ENCODE measurements at regions not wholly inside any gene's neighbourhood (a gene's known extent, or its start where the extent isn't known, plus 50 kb on each side); places are given as distances from the start of the nearest gene placed in this dataset.
"Not testable (repeated sequence)": the region's sequence is repeated elsewhere in the genome, so short reads cannot be mapped to it uniquely, and the experiment has no call there.

DNA sequence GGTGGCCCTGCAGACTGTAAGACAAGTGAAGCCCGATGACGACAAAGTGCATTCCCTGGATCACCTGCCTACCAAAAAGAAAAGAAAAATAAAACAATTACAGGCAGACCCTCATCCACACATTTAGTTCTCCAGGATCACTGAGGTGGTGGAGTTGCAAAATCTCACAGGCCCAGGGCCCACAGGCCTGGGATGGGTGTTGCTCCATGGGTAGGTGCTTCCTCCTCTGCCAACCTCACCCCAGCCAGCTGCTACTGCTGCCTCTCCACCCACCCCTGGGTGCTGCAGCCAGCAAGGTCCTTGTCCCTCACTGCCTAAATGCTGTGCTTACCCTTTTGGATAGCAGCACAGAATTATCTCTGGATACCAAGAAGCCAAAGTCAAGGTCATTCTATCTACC, 146.4 kb upstream of the GALNT2 start:
- TF ChIP-seq, protein P1, sequence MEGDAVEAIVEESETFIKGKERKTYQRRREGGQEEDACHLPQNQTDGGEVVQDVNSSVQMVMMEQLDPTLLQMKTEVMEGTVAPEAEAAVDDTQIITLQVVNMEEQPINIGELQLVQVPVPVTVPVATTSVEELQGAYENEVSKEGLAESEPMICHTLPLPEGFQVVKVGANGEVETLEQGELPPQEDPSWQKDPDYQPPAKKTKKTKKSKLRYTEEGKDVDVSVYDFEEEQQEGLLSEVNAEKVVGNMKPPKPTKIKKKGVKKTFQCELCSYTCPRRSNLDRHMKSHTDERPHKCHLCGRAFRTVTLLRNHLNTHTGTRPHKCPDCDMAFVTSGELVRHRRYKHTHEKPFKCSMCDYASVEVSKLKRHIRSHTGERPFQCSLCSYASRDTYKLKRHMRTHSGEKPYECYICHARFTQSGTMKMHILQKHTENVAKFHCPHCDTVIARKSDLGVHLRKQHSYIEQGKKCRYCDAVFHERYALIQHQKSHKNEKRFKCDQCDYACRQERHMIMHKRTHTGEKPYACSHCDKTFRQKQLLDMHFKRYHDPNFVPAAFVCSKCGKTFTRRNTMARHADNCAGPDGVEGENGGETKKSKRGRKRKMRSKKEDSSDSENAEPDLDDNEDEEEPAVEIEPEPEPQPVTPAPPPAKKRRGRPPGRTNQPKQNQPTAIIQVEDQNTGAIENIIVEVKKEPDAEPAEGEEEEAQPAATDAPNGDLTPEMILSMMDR (IDR thresholded peaks at IDR 0.05; ENCODE audit: control extremely low read depth, extremely low read depth, low read depth, missing control alignments) = no peak
- CTCF ChIA-PET = no interaction called here
- POLR2A ChIA-PET = no interaction called here
- DNase-seq (ENCODE audit: extremely low spot score) = no peak

DNA sequence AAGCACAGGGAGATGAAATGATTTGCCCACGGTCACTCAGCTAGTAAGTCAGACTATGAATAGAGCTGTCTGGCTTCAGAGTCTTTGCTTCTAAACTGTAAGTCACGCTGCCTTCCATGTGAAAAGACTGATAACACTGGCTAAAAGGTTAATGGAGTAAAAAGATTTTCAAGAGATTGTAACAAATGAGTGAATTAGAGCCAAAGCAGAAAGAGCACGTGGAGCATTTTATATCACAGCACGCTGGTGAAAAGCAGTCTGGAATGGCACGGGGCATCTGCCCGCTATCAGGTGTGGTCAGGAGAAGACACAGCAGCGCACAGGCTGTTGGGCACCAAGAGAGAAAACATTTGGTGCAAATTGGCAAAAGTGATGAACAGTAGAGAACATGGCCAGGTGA, 144.8 kb upstream of the GALNT2 start:
- TF ChIP-seq, protein P1 (IDR thresholded peaks at IDR 0.05; ENCODE audit: control extremely low read depth, extremely low read depth, low read depth, missing control alignments) = no peak
- DNase-seq (ENCODE audit: extremely low spot score) = no peak
- ChIA-PET CTCF (no interaction called here), POLR2A (no interaction called here)

DNA sequence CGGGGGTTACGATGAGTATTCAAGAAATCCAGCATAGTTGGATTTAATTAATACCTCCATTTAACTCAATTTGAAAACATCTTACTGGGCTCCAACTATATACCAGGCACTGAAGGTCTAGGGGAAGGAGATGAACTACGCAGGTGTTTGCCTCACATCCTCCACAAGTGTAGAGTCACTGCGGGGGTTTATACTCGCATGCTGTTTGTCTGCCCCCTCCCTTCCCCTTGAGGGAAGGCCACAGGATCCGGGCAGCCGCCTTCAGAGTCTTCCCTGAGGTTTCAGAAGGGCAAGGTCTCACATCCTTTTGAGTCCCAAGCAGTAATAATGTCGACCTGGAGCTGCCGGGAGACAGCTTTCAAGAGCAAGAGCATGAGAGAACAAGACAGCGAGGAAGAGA, 142.4 kb upstream of the GALNT2 start:
- ChIA-PET POLR2A (no interaction called here), CTCF (interaction anchor here (1.0 kb wide), 1 partner anchor 12 kb away, joined by 4 read pairs; no protein-coding TSS in a partner anchor)
- no peak for DNase-seq (ENCODE audit: extremely low spot score)
- TF ChIP-seq, protein P1 (IDR thresholded peaks at IDR 0.05; ENCODE audit: control extremely low read depth, extremely low read depth, low read depth, missing control alignments) = no peak

DNA sequence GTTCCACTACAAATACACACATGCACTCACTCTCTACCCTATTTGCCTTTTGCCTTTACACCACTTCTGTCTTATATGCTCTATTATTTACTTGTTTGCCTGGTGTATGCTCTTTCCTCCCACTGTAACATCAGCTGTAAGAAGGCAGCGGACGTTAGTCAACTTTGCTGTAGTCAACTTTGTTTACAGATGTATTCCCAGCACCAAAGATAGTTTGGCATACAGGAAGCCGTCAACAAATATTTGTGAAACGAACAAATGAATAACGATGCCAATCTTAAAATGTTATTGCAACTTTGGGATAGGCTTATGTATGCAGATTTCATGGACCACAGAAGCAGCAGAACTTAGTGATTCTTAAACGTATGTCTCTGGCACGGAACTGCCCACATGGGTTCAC, 138.3 kb upstream of the GALNT2 start:
- TF ChIP-seq, protein P1 (IDR thresholded peaks at IDR 0.05; ENCODE audit: control extremely low read depth, extremely low read depth, low read depth, missing control alignments) = no peak
- DNase-seq (ENCODE audit: extremely low spot score) = no peak
- CTCF ChIA-PET = no interaction called here
- POLR2A ChIA-PET = no interaction called here

DNA sequence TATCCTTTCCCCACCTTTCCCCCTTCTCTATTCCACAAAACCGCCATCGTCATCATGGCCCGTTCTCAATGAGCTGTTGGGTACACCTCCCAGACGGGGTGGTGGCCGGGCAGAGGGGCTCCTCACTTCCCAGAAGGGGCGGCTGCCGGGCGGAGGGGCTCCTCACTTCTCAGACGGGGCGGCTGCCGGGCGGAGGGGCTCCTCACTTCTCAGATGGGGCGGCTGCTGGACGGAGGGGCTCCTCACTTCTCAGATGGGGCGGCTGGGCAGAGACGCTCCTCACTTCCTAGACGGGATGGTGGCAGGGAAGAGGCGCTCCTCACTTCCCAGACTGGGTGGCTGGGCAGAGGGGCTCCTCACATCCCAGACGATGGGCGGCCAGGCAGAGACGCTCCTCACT, 135.3 kb upstream of the GALNT2 start:
- CTCF ChIA-PET; POLR2A ChIA-PET; DNase-seq (ENCODE audit: extremely low spot score): not testable (repeated sequence)

DNA sequence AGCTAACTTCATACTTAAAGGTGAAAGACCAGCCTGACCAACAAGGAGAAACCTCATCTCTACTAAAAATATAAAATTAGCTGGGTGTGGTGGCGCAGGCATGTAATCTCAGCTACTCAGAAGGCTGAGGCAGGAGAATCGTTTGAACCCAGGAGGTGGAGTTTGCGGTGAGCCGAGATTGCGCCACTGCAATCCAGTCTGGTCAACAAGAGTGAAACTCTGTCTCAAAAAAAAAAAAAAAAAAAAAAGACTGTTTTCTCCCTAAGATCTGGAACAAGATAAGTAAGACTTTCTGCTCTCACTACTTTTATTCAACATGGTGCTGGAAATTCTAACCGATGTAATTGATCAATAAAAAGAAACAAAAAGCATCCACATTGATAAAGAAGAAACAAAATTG, 131.9 kb upstream of the GALNT2 start:
- CTCF ChIA-PET = interaction anchor here (1.1 kb wide), 1 partner anchor 26 kb away, joined by 3 read pairs; no protein-coding TSS in a partner anchor
- DNase-seq (ENCODE audit: extremely low spot score); POLR2A ChIA-PET: not testable (repeated sequence)

DNA sequence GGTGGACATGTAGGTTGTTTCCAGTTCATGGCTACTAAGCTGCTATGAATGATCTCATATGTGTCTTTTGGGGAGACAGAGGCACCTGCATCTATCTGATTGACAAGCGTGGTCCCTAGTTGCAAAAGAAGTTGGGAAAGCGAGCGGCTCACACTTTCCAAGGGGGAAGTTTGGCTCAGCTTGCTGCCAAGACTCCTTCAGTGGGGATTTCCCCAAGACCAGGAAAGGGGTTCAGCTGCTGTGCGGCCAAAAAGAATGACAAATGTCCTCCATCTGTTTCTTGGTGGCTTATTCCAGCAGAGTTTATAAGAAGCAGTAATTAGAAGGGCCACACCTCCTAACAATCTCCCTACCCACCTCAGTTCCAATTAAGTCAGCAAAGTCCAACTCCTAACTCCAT, 128.5 kb upstream of the GALNT2 start:
- ChIA-PET POLR2A (no interaction called here), CTCF (no interaction called here)
- TF ChIP-seq, protein P1 (IDR thresholded peaks at IDR 0.05; ENCODE audit: control extremely low read depth, extremely low read depth, low read depth, missing control alignments) = no peak
- no peak for DNase-seq (ENCODE audit: extremely low spot score)

DNA sequence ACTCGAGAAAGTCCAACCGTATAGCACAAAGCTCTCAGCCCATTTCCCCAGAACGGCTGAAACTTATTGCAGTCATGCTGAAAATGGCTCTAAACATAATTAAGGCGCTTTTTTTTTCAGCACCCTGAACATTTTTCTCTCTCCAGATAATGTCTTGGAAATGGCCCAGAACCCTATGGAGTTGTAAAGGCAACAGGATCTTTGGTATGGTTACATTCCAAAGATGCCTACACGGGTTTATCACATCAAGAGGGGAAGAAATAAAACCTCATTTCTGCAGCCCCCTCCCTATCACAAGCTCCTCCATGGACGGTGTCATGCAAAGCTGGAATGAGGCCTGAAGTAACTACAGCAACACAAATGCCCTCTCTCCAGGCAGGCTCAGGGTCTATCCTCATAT, 126.4 kb upstream of the GALNT2 start:
- TF ChIP-seq, protein P1 (IDR thresholded peaks at IDR 0.05; ENCODE audit: control extremely low read depth, extremely low read depth, low read depth, missing control alignments) = no peak
- POLR2A ChIA-PET = no interaction called here
- CTCF ChIA-PET = interaction anchor here (1.3 kb wide), 1 partner anchor 39 kb away, joined by 3 read pairs; no protein-coding TSS in a partner anchor
- no peak for DNase-seq (ENCODE audit: extremely low spot score)

All from GM10248 (cell line).